DMS53 treated with DMSO at 0.1 percent for 48 hours (cell line): ENCODE measurements at regions not wholly inside any gene's neighbourhood (a gene's known extent, or its start where the extent isn't known, plus 50 kb on each side); places are given as distances from the start of the nearest gene placed in this dataset.

ENCODE experiments used
- DNase-seq: peaks from one replicate; lab custom pipeline; 2025; ENCODE audit not compliant: unreplicated experiment; lab: John Stamatoyannopoulos, UW

- DNase-seq, result no peak
Observed at GRCh38 chr7:116445447-116446211, 53.9 kb upstream of the CAV2 start.

- no peak for DNase-seq
Observed at GRCh38 chr7:116446212-116446855, 53.2 kb upstream of the CAV2 start.

GRCh38 chr7:116447436-116447835 is 52.1 kb upstream of the CAV2 start:
- peak; percentile 29 for DNase-seq

- no peak for DNase-seq
Observed at GRCh38 chr7:116447966-116448839, 51.3 kb upstream of the CAV2 start.

- no peak for DNase-seq
Observed at GRCh38 chr7:116449441-116449840, 50.1 kb upstream of the CAV2 start.
